CD14-positive monocyte (primary cell): ENCODE measurements at regions not wholly inside any gene's neighbourhood (a gene's known extent, or its start where the extent isn't known, plus 50 kb on each side); places are given as distances from the start of the nearest gene placed in this dataset.

Experiments
- DNase-seq, 3 donors: peaks; one replicate each; pipeline ENCODE4 v3.0.0-alpha.2; 2011 to 2022
- H2AFZ ChIP-seq: 2 replicates; pipeline ENCODE4 v1.6.0; 2012; ENCODE audit warnings: mild to moderate bottlenecking, low read depth, low read length, inconsistent platforms; ENCODE audit not compliant: insufficient read depth, poor library complexity, severe bottlenecking
- H3K27ac ChIP-seq, 2 donors: 1 replicate in 1 of 2; 2 replicates in 1 of 2; pipeline ENCODE4 v1.5.1; 2012 to 2013; ENCODE audit warnings: low read length in 2 of 2, control low read depth in 1 of 2, inconsistent platforms in 1 of 2, low read depth in 1 of 2, mild to moderate bottlenecking in 1 of 2
- H3K27me3 ChIP-seq, 2 donors: one replicate each; pipeline versions ENCODE4 v1.6.0 to v1.6.1; 2011 to 2013; ENCODE audit warnings: low read length in 2 of 2; ENCODE audit not compliant: control insufficient read depth in 2 of 2, insufficient read depth in 2 of 2
- H3K36me3 ChIP-seq, 2 donors: replicated peaks in 1 of 2; 1 replicate in 1 of 2; 2 replicates in 1 of 2; pipeline versions ENCODE4 v1.5.1 to v1.6.1; 2012 to 2013; ENCODE audit warnings: low read length in 2 of 2, control low read depth in 1 of 2, inconsistent platforms in 1 of 2, mild to moderate bottlenecking in 1 of 2; ENCODE audit not compliant: insufficient read depth in 2 of 2, control insufficient read depth in 1 of 2
- H3K4me1 ChIP-seq, 2 donors: 1 replicate in 1 of 2; 2 replicates in 1 of 2; pipeline versions ENCODE4 v1.5.1 to v1.6.1; 2012 to 2013; ENCODE audit warnings: low read length in 2 of 2, control low read depth in 1 of 2, inconsistent platforms in 1 of 2, mild to moderate bottlenecking in 1 of 2, moderate library complexity in 1 of 2; ENCODE audit not compliant: insufficient read depth in 2 of 2, control insufficient read depth in 1 of 2
- H3K4me2 ChIP-seq: replicated peaks from 2 replicates; pipeline ENCODE3; 2012; ENCODE audit warnings: low read length, moderate library complexity, mild to moderate bottlenecking; ENCODE audit not compliant: poor library complexity, severe bottlenecking; ENCODE audit errors: extremely low read depth
- H3K4me3 ChIP-seq, 3 experiments: fragments of 200-600 bp in 1 of 3; sonication (generic) in 1 of 3; replicated peaks in 1 of 3; 1 replicate in 2 of 3; 2 replicates in 1 of 3; pipeline ENCODE4 v1.5.1; 2011 to 2013; ENCODE audit warnings: low read length in 3 of 3, mild to moderate bottlenecking in 3 of 3, control low read depth in 2 of 3, low read depth in 2 of 3, inconsistent platforms in 1 of 3, moderate library complexity in 1 of 3
- H3K79me2 ChIP-seq: 2 replicates; pipeline ENCODE4 v1.6.0; 2012; ENCODE audit warnings: mild to moderate bottlenecking, control low read depth, inconsistent platforms, low read length, moderate library complexity; ENCODE audit not compliant: insufficient read depth
- H3K9ac ChIP-seq: 2 replicates; pipeline ENCODE4 v1.6.0; 2017; ENCODE audit warnings: low read length, mild to moderate bottlenecking; ENCODE audit not compliant: insufficient read depth, poor library complexity, severe bottlenecking
- H3K9me3 ChIP-seq, 2 donors: replicated peaks in 1 of 2; 1 replicate in 1 of 2; 2 replicates in 1 of 2; pipeline versions ENCODE4 v1.5.1 to v1.6.1; 2012 to 2013; ENCODE audit warnings: low read length in 2 of 2, control low read depth in 1 of 2; ENCODE audit not compliant: control insufficient read depth in 1 of 2, insufficient read depth in 1 of 2
- H4K20me1 ChIP-seq: 2 replicates; pipeline ENCODE4 v1.6.0; 2012; ENCODE audit warnings: mild to moderate bottlenecking, low read length, control low read depth, moderate library complexity; ENCODE audit not compliant: insufficient read depth
- H3K27ac Mint-ChIP-seq, 7 donors: one replicate each; pipeline ENCODE4 v1.8.0; 2020; ENCODE audit warnings: mild to moderate bottlenecking in 7 of 7, mixed read lengths in 7 of 7, moderate library complexity in 6 of 7, inconsistent platforms in 2 of 7
- H3K27me3 Mint-ChIP-seq, 3 donors: one replicate each; pipeline ENCODE4 v1.8.0; 2021 to 2022; ENCODE audit warnings: low read depth in 3 of 3, mild to moderate bottlenecking in 3 of 3, mixed read lengths in 3 of 3, moderate library complexity in 3 of 3, inconsistent platforms in 1 of 3
- H3K36me3 Mint-ChIP-seq, 2 donors: one replicate each; pipeline ENCODE4 v1.8.0; 2020; ENCODE audit warnings: mixed read lengths in 2 of 2, inconsistent platforms in 1 of 2, mild to moderate bottlenecking in 1 of 2
- H3K4me1 Mint-ChIP-seq: one replicate; pipeline ENCODE4 v1.8.0; 2020; ENCODE audit warnings: mild to moderate bottlenecking, mixed read lengths
- H3K4me3 Mint-ChIP-seq, 2 donors: one replicate each; pipeline ENCODE4 v1.8.0; 2020; ENCODE audit warnings: mild to moderate bottlenecking in 2 of 2, mixed read lengths in 2 of 2, moderate library complexity in 1 of 2
- H3K9me3 Mint-ChIP-seq, 7 donors: one replicate each; pipeline ENCODE4 v1.8.0; 2020 to 2022; ENCODE audit warnings: mixed read lengths in 7 of 7, mild to moderate bottlenecking in 6 of 7, moderate library complexity in 6 of 7, inconsistent platforms in 2 of 7
- CTCF ChIP-seq: fragments of 200-600 bp; IDR thresholded peaks from one replicate; pipeline ENCODE4 v1.8.0; 2022; ENCODE audit warnings: antibody characterized with exemption, mild to moderate bottlenecking
- WGBS: methylation state at CpG from one replicate; pipeline ENCODE4 v1.1.5; 2013; ENCODE audit warnings: missing lambda C conversion rate; ENCODE audit not compliant: insufficient coverage; 5-methylcytosine and 5-hydroxymethylcytosine counted together
- intact Hi-C, 2 donors: fragments of 100-400 bp; cut with micrococcal nuclease; formaldehyde crosslinking; loops; one replicate each; pipeline versions ENCODE4 v1.15.0 to v1.15.1; 2023

- no peak for DNase-seq
- H3K36me3 ChIP-seq, result no peaks in the 10 kb centered on the region
- no peaks in the 10 kb centered on the region for H3K4me1 ChIP-seq
- H2AFZ ChIP-seq, result no peak overlapping the region
- peaks cover 4 to 12% (median 8%) of the 10 kb centered on the region in 7 donors for H3K9me3 Mint-ChIP-seq
- no peaks in the 10 kb centered on the region for H4K20me1 ChIP-seq
- H3K4me2 ChIP-seq, result no peak overlapping the region
- H3K36me3 Mint-ChIP-seq, result no peaks in the 10 kb centered on the region
- TF ChIP-seq CTCF, result no peak
- no peak overlapping the region for H3K27ac Mint-ChIP-seq
- no peaks in the 10 kb centered on the region for H3K4me1 Mint-ChIP-seq
- no peaks in the 10 kb centered on the region for H3K79me2 ChIP-seq
- no peak overlapping the region for H3K27ac ChIP-seq
- no peak overlapping the region for H3K4me3 ChIP-seq
- intact Hi-C loops, result no loop called here
- no peak overlapping the region for H3K9ac ChIP-seq
- H3K27me3 Mint-ChIP-seq, result peaks cover 0 to 1% (median 0%) of the 10 kb centered on the region in 3 donors
- peaks cover 19 to 26% of the 10 kb centered on the region in 2 donors for H3K9me3 ChIP-seq
- H3K27me3 ChIP-seq, result no peaks in the 10 kb centered on the region
- no peak overlapping the region for H3K4me3 Mint-ChIP-seq
Measured at GRCh38 chr7:46489106-46489505, 568.0 kb upstream of the IGFBP3 start.

- no CpG with 5 or more reads among the region's 2 CpGs for WGBS
- Mint-ChIP-seq H3K36me3 (no peaks in the 10 kb centered on the region), H3K4me1 (no peaks in the 10 kb centered on the region), H3K27ac (no peak overlapping the region), H3K27me3 (peaks cover 0 to 1% (median 0%) of the 10 kb centered on the region in 3 donors), H3K4me3 (no peak overlapping the region), H3K9me3 (peaks cover 4 to 10% (median 8%) of the 10 kb centered on the region in 7 donors)
- no peak overlapping the region for H3K9ac ChIP-seq
- no peak overlapping the region for H2AFZ ChIP-seq
- no peaks in the 10 kb centered on the region for H3K4me1 ChIP-seq
- H3K79me2 ChIP-seq, result no peaks in the 10 kb centered on the region
- H3K9me3 ChIP-seq, result peaks cover 21 to 30% of the 10 kb centered on the region in 2 donors
- H3K36me3 ChIP-seq, result no peaks in the 10 kb centered on the region
- H3K4me2 ChIP-seq, result no peak overlapping the region
- intact Hi-C loops, result no loop called here
- H3K4me3 ChIP-seq, result no peak overlapping the region
- H3K27me3 ChIP-seq, result no peaks in the 10 kb centered on the region
- no peak for TF ChIP-seq CTCF
- no peaks in the 10 kb centered on the region for H4K20me1 ChIP-seq
- no peak overlapping the region for H3K27ac ChIP-seq
- DNase-seq, result no peak
Measured at GRCh38 chr7:46488607-46489006, 567.5 kb upstream of the IGFBP3 start.
